Loucy (cell line): ENCODE measurements at regions not wholly inside any gene's neighbourhood (a gene's known extent, or its start where the extent isn't known, plus 50 kb on each side); places are given as distances from the start of the nearest gene placed in this dataset.

ENCODE experiments used
- CTCF ChIP-seq: fragments of 200-600 bp; sonication (generic); conservative IDR thresholded peaks from 2 replicates; pipeline ENCODE4 v1.5.1; 2014; ENCODE audit warnings: mild to moderate bottlenecking, antibody characterized with exemption, low read length
- EZH2phosphoT487 ChIP-seq: fragments of 200-600 bp; IDR thresholded peaks from 2 replicates; pipeline ENCODE4 v1.6.1; 2018; ENCODE audit warnings: antibody characterized with exemption, mild to moderate bottlenecking, moderate library complexity, borderline replicate concordance

- TF ChIP-seq CTCF (no peak), EZH2phosphoT487 (no peak)
Observed at GRCh38 chr12:108060903-108061302, 68.2 kb upstream of the WSCD2 start.
